ENCODE measurements at regions not wholly inside any gene's neighbourhood (a gene's known extent, or its start where the extent isn't known, plus 50 kb on each side); places are given as distances from the start of the nearest gene placed in this dataset.

DNA sequence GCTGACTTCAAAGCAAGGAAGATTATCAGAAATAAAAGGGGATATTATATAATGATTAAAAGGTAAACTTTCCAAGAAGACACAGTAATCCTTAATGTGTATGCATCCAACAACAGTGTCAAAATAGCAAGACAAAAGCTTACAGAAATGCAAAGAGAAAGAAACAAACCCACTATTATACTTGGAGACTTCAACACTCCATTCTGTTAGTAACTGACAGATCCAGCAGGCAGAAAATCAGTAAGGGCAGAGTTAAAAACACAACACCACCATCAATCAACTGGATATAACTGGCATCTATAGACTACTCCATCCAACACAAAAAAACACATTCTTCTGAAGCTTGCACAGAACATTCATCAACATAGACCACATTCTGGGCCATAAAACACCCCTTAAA lies 103.8 kb downstream of the OR13A1 start:
- DNase-seq (ENCODE audit: low read depth), result no peak
- TF ChIP-seq, protein P1, sequence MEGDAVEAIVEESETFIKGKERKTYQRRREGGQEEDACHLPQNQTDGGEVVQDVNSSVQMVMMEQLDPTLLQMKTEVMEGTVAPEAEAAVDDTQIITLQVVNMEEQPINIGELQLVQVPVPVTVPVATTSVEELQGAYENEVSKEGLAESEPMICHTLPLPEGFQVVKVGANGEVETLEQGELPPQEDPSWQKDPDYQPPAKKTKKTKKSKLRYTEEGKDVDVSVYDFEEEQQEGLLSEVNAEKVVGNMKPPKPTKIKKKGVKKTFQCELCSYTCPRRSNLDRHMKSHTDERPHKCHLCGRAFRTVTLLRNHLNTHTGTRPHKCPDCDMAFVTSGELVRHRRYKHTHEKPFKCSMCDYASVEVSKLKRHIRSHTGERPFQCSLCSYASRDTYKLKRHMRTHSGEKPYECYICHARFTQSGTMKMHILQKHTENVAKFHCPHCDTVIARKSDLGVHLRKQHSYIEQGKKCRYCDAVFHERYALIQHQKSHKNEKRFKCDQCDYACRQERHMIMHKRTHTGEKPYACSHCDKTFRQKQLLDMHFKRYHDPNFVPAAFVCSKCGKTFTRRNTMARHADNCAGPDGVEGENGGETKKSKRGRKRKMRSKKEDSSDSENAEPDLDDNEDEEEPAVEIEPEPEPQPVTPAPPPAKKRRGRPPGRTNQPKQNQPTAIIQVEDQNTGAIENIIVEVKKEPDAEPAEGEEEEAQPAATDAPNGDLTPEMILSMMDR (IDR thresholded peaks at IDR 0.05; ENCODE audit: insufficient read depth, low read depth, low read length, missing control alignments), result no peak
- no peak overlapping the region for H3K4me3 ChIP-seq (ENCODE audit: low read length)

DNA sequence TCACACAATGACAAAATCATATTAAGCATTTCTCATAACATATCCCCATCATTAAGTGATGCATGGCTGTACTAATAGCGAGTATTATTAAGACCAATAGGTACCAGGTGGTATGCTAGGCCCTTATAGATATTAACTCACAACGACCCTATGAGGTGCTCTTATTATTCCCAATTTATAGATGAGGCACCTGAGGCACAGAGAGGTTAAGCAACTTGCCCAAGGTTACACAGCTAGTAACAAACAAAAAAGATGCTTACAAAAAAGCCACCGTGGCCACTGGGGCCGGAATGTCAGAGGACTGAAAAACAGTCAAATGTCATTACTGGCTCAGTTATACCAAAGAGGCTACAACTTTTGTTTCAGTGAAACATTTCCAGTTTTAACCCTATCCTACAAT lies 96.0 kb downstream of the OR13A1 start:
- no peak for DNase-seq (ENCODE audit: low read depth)
- TF ChIP-seq, protein P1 (IDR thresholded peaks at IDR 0.05; ENCODE audit: insufficient read depth, low read depth, low read length, missing control alignments), result no peak
- H3K4me3 ChIP-seq (ENCODE audit: low read length), result no peak overlapping the region

- TF ChIP-seq, protein P1 (IDR thresholded peaks at IDR 0.05; ENCODE audit: insufficient read depth, low read depth, low read length, missing control alignments), result no peak
- no peak for DNase-seq (ENCODE audit: low read depth)
- no peak overlapping the region for H3K4me3 ChIP-seq (ENCODE audit: low read length)
These were observed 94.5 kb downstream of the OR13A1 start for GRCh38 chr10:45220931-45221330.

GRCh38 chr10:45224219-45224841 lies 91.1 kb downstream of the OR13A1 start:
- no peak for DNase-seq (ENCODE audit: low read depth)
- TF ChIP-seq, protein P1 (IDR thresholded peaks at IDR 0.05; ENCODE audit: insufficient read depth, low read depth, low read length, missing control alignments), result no peak
- no peak overlapping the region for H3K4me3 ChIP-seq (ENCODE audit: low read length)

DNA sequence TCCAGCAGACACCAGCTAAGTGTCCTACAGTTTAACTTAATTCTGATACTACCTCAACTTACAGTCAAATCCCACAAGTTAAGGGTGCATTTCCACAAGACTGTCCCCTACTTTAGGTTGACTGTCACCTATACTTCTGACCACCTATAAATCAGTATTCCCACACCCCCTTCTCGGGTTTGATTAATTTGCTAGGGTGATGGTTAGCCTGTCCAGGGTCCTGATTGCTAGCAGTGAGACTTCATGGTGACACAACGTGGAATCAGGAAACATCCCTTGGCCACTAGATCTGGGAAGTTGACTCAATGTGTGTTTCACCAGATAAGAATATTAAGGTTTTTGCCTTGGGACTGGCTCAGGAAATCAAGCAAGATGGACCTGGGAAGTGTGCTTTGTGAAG lies 88.4 kb downstream of the OR13A1 start:
- TF ChIP-seq, protein P1 (IDR thresholded peaks at IDR 0.05; ENCODE audit: insufficient read depth, low read depth, low read length, missing control alignments), result no peak
- no peak overlapping the region for H3K4me3 ChIP-seq (ENCODE audit: low read length)
- DNase-seq (ENCODE audit: low read depth), result no peak

DNA sequence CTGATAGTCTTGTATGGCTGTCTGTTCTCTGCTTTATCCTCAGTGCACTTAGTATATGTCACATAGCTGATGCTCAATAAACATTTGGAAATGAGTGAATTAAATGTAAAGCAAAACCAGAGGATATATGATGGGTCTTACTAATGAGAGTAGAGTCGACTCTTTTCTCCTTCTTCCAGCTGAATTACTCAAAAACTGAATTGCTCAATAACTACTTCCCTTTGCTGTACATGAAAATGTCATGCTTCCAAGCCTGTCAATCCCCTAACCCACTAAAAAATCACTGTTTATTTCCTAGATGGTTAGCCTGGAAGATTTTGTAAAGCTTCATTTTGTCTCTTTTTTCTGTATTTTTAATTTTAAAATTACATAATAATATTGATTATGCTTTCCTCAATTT lies 88.0 kb downstream of the OR13A1 start:
- TF ChIP-seq, protein P1 (IDR thresholded peaks at IDR 0.05; ENCODE audit: insufficient read depth, low read depth, low read length, missing control alignments), result no peak
- no peak for DNase-seq (ENCODE audit: low read depth)
- no peak overlapping the region for H3K4me3 ChIP-seq (ENCODE audit: low read length)

DNA sequence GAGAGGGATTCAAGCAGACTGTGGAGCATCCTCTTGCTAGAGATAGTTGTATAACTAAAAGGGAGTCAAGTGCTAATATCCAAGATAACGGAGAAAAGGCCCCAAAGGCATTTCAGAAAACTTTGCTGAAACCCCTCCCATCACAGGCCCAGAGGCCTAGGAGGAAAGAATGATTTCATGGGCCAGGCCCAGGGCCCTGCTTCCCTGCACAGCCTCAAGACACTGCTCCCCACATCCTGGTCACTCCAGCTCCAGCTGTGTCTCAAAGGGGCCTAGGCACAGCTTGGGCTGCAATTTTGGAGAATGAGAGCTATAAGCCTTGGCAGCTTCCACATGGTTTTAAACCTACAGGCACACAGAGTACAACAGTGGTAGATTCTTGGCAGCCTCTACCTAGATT lies 85.6 kb downstream of the OR13A1 start:
- TF ChIP-seq, protein P1 (IDR thresholded peaks at IDR 0.05; ENCODE audit: insufficient read depth, low read depth, low read length, missing control alignments), result no peak
- H3K4me3 ChIP-seq (ENCODE audit: low read length), result no peak overlapping the region
- no peak for DNase-seq (ENCODE audit: low read depth)
